HCT116 (cell line): ENCODE measurements at regions not wholly inside any gene's neighbourhood (a gene's known extent, or its start where the extent isn't known, plus 50 kb on each side); places are given as distances from the start of the nearest gene placed in this dataset.

Experiments used
- ATAC-seq: fragments of 200-7000 bp; cut with Tn5 transposase; 2 replicates; pipeline ENCODE4 v1.9.1; 2020; ENCODE audit warnings: mild to moderate bottlenecking, moderate library complexity
- BruUV-seq: library from RNA; stranded (reverse); fragments of 400-500 nt; replicated peaks from 2 replicates; lab custom pipeline; 2021; lab: Mats Ljungman, UMichigan
- CTCF ChIA-PET: fragments of 300-600 bp; sonication (Branson Sonifier 250); formaldehyde crosslinking; loops from one replicate; lab custom pipeline; 2021; ENCODE audit warnings: antibody characterized with exemption; lab: Charles Lee
- POLR2A ChIA-PET: fragments of 300-600, 350-600 bp; sonication (Branson Sonifier 250); formaldehyde crosslinking; loops from one replicate; lab custom pipeline; 2021; ENCODE audit warnings: antibody characterized with exemption; lab: Charles Lee
- RAD21 ChIA-PET, 2 experiments: fragments of 300-600 bp; sonication (Branson Sonifier 250); formaldehyde crosslinking; loops; one replicate each; lab custom pipeline; 2023; ENCODE audit warnings: low total read pairs in 2 of 2; ENCODE audit not compliant: uncharacterized antibody in 2 of 2, unreplicated experiment in 2 of 2, low non-redundant PET in 1 of 2; lab: Charles Lee
- DNase-seq: peaks from one replicate; pipeline ENCODE4 v3.0.0-alpha.2; 2010; ENCODE audit warnings: low read depth, low spot score
- H2AFZ ChIP-seq: fragments of 200-600 bp; shearing (Covaris generic), sonication (generic); 2 replicates; pipeline ENCODE4 v1.6.1; 2017; ENCODE audit warnings: low read depth, mixed run types, mixed read lengths, antibody characterized with exemption, low read length; ENCODE audit not compliant: poor library complexity, severe bottlenecking
- H3K27ac ChIP-seq: 2 replicates; pipeline ENCODE4 v1.5.1; 2012; ENCODE audit warnings: low read depth, low read length
- H3K27me3 ChIP-seq: fragments of 200-600 bp; sonication (generic); 2 replicates; pipeline ENCODE4 v1.6.1; 2016; ENCODE audit warnings: mixed run types, low read length, mixed read lengths; ENCODE audit not compliant: insufficient read depth
- H3K36me3 ChIP-seq, 2 experiments: fragments of 200-500 bp in 1 of 2; fragments of 200-600 bp in 1 of 2; sonication (Bioruptor generic) in 1 of 2; sonication (generic) in 1 of 2; 2 replicates each; pipeline versions ENCODE4 v1.5.1 to v1.6.1; 2014 to 2016; ENCODE audit warnings: low read length in 2 of 2, inconsistent platforms in 1 of 2, mixed read lengths in 1 of 2, mixed run types in 1 of 2; ENCODE audit not compliant: insufficient read depth in 2 of 2, control insufficient read depth in 1 of 2
- H3K4me1 ChIP-seq, 2 experiments: fragments of 200-600 bp in 1 of 2; sonication (generic) in 1 of 2; 2 replicates each; pipeline versions ENCODE4 v1.5.1 to v1.6.1; 2012 to 2017; ENCODE audit warnings: low read length in 2 of 2, inconsistent platforms in 1 of 2, mild to moderate bottlenecking in 1 of 2, mixed read lengths in 1 of 2, mixed run types in 1 of 2, moderate library complexity in 1 of 2; ENCODE audit not compliant: insufficient read depth in 2 of 2, control insufficient read depth in 1 of 2
- H3K4me2 ChIP-seq: fragments of 200-600 bp; sonication (generic); 2 replicates; pipeline ENCODE4 v1.6.1; 2017; ENCODE audit warnings: mixed run types, low read length, mixed read lengths
- H3K4me3 ChIP-seq, 2 experiments: fragments of 200-600 bp in 1 of 2; sonication (generic) in 1 of 2; replicated peaks in 1 of 2; 2 replicates each; pipeline ENCODE4 v1.5.1; 2011 to 2016; ENCODE audit warnings: low read length in 2 of 2, control low read depth in 1 of 2, low read depth in 1 of 2, mild to moderate bottlenecking in 1 of 2, mixed read lengths in 1 of 2, mixed run types in 1 of 2
- H3K79me2 ChIP-seq: fragments of 200-600 bp; sonication (generic); 2 replicates; pipeline ENCODE4 v1.6.1; 2017; ENCODE audit warnings: mild to moderate bottlenecking, mixed run types, low read length, moderate library complexity, mixed read lengths; ENCODE audit not compliant: insufficient read depth
- H3K9ac ChIP-seq: fragments of 200-600 bp; sonication (generic); 2 replicates; pipeline ENCODE4 v1.6.1; 2016; ENCODE audit warnings: low read length, mixed read lengths
- H3K9me2 ChIP-seq: fragments of 200-600 bp; sonication (generic), shearing (Covaris generic); 2 replicates; pipeline ENCODE4 v1.6.1; 2017; ENCODE audit warnings: mixed run types, mild to moderate bottlenecking, moderate library complexity; ENCODE audit not compliant: insufficient read depth
- H3K9me3 ChIP-seq, 2 experiments: fragments of 200-500 bp in 1 of 2; fragments of 200-600 bp in 1 of 2; sonication (Bioruptor generic) in 1 of 2; sonication (generic) in 1 of 2; 2 replicates each; pipeline ENCODE4 v1.6.1; 2014 to 2017; ENCODE audit warnings: low read length in 2 of 2, mixed read lengths in 2 of 2, inconsistent platforms in 1 of 2, low read depth in 1 of 2, mild to moderate bottlenecking in 1 of 2, mixed run types in 1 of 2, moderate library complexity in 1 of 2; ENCODE audit not compliant: control insufficient read depth in 1 of 2, insufficient read depth in 1 of 2
- H4K20me1 ChIP-seq: fragments of 200-600 bp; sonication (generic), shearing (Covaris generic); 2 replicates; pipeline ENCODE4 v1.6.1; 2017; ENCODE audit warnings: mixed run types, mild to moderate bottlenecking, moderate library complexity; ENCODE audit not compliant: insufficient read depth
- ATF3 ChIP-seq: IDR thresholded peaks from 2 replicates; pipeline ENCODE4 v1.6.1; 2012
- CBX3 ChIP-seq: IDR thresholded peaks from 2 replicates; pipeline ENCODE4 v1.6.1; 2012; ENCODE audit warnings: low read depth
- CTCF ChIP-seq, 3 experiments: fragments of 200-600 bp in 1 of 3; sonication (generic) in 1 of 3; IDR thresholded peaks in 2 of 3; conservative IDR thresholded peaks in 1 of 3; 2 replicates each; pipeline ENCODE4 v1.5.1; 2012 to 2017; ENCODE audit warnings: low read depth in 2 of 3, low read length in 2 of 3, antibody characterized with exemption in 1 of 3, borderline replicate concordance in 1 of 3, control low read depth in 1 of 3, mild to moderate bottlenecking in 1 of 3, mixed read lengths in 1 of 3, mixed run types in 1 of 3, moderate library complexity in 1 of 3; ENCODE audit not compliant: insufficient read depth in 1 of 3
- EGR1 ChIP-seq: IDR thresholded peaks from 2 replicates; pipeline ENCODE4 v1.6.1; 2012; ENCODE audit warnings: low read depth
- ELF1 ChIP-seq: IDR thresholded peaks from 2 replicates; pipeline ENCODE4 v1.6.1; 2012; ENCODE audit warnings: low read depth, borderline replicate concordance
- EZH2phosphoT487 ChIP-seq: fragments of 200-600 bp; IDR thresholded peaks from 2 replicates; pipeline ENCODE4 v1.6.1; 2018; ENCODE audit warnings: antibody characterized with exemption, borderline replicate concordance
- FOSL1 ChIP-seq: IDR thresholded peaks from 2 replicates; pipeline ENCODE4 v1.6.1; 2012; ENCODE audit warnings: low read depth
- JUND ChIP-seq: IDR thresholded peaks from 2 replicates; pipeline ENCODE4 v1.6.1; 2012
- MAX ChIP-seq: IDR thresholded peaks from 2 replicates; pipeline ENCODE4 v1.6.1; 2012
- RAD21 ChIP-seq: IDR thresholded peaks from 2 replicates; pipeline ENCODE4 v1.6.1; 2012; ENCODE audit warnings: low read depth, mild to moderate bottlenecking
- SIN3A ChIP-seq: IDR thresholded peaks from 2 replicates; pipeline ENCODE4 v1.6.1; 2012; ENCODE audit warnings: low read depth
- SP1 ChIP-seq: IDR thresholded peaks from 2 replicates; pipeline ENCODE4 v1.6.1; 2012; ENCODE audit warnings: low read depth
- TCF7L2 ChIP-seq: IDR thresholded peaks from 2 replicates; pipeline ENCODE4 v1.7.0; 2011; ENCODE audit warnings: borderline replicate concordance, inconsistent platforms; ENCODE audit not compliant: insufficient read depth, insufficient read length; ENCODE audit errors: extremely low read depth
- YY1 ChIP-seq: IDR thresholded peaks from 2 replicates; pipeline ENCODE4 v1.6.1; 2011; ENCODE audit warnings: low read length, low read depth, moderate library complexity, mild to moderate bottlenecking; ENCODE audit not compliant: insufficient replicate concordance; ENCODE audit errors: extremely low read depth
- ZBTB33 ChIP-seq: IDR thresholded peaks from 2 replicates; pipeline ENCODE4 v1.6.1; 2011; ENCODE audit warnings: mild to moderate bottlenecking, low read length, moderate library complexity; ENCODE audit not compliant: insufficient replicate concordance; ENCODE audit errors: extremely low read depth
- ZFX ChIP-seq: fragments of 450-650 bp; IDR thresholded peaks from 2 replicates; pipeline ENCODE4 v1.6.1; 2017
- intact Hi-C: fragments of 100-400 bp; cut with micrococcal nuclease; formaldehyde crosslinking; loops from 2 replicates; pipeline ENCODE4 v1.10.0; 2022

GRCh38 chr18:57276829-57277228, 75.5 kb upstream of the ST8SIA3 start:
- no TSS peak for BruUV-seq
- no peaks in the 10 kb centered on the region for H3K79me2 ChIP-seq
- no peak overlapping the region for H3K9ac ChIP-seq
- intact Hi-C loops, result no loop called here
- no peaks in the 10 kb centered on the region for H4K20me1 ChIP-seq
- no peaks in the 10 kb centered on the region for H3K36me3 ChIP-seq
- H3K27ac ChIP-seq, result no peak overlapping the region
- DNase-seq (no peak), ATAC-seq (no peak)
- POLR2A ChIA-PET, result no interaction called here
- RAD21 ChIA-PET, result no interaction called here
- H3K4me1 ChIP-seq, result no peaks in the 10 kb centered on the region
- TF ChIP-seq MAX (no peak), ELF1 (no peak), SIN3A (no peak), SP1 (no peak)
- TF ChIP-seq, all 23 proteins: peak for 0
- Histone ChIP-seq H3K9me2 (no peaks in the 10 kb centered on the region), H3K4me2 (no peak overlapping the region), H3K27me3 (peaks cover 50% of the 10 kb centered on the region), H3K4me3 (no peak overlapping the region), H2AFZ (no peak overlapping the region), H3K9me3 (no peaks in the 10 kb centered on the region)
- CTCF ChIA-PET, result no interaction called here

GRCh38 chr18:57278933-57279332, 73.4 kb upstream of the ST8SIA3 start:
- RAD21 ChIA-PET, result no interaction called here
- DNase-seq (no peak), ATAC-seq (no peak)
- H3K27ac ChIP-seq, result no peak overlapping the region
- no peaks in the 10 kb centered on the region for H3K9me2 ChIP-seq
- no peaks in the 10 kb centered on the region for H4K20me1 ChIP-seq
- no peaks in the 10 kb centered on the region for H3K79me2 ChIP-seq
- H3K9ac ChIP-seq, result no peak overlapping the region
- no peaks in the 10 kb centered on the region for H3K9me3 ChIP-seq
- no TSS peak for BruUV-seq
- no peak overlapping the region for H3K4me2 ChIP-seq
- POLR2A ChIA-PET, result no interaction called here
- no peak overlapping the region for H3K4me3 ChIP-seq
- no peaks in the 10 kb centered on the region for H3K4me1 ChIP-seq
- H3K27me3 ChIP-seq, result peaks cover 37% of the 10 kb centered on the region
- no peak overlapping the region for H2AFZ ChIP-seq
- intact Hi-C loops, result no loop called here
- no peak for TF ChIP-seq CTCF (IDR thresholded peaks at IDR 0.05 in 2 of 3, conservative IDR thresholded peaks at IDR 0.05 in 1 of 3; ENCODE audit: borderline replicate concordance in 1 of 3, insufficient read depth in 1 of 3, low read depth in 2 of 3, low read length in 2 of 3)
- no peak for TF ChIP-seq RAD21
- TF ChIP-seq JUND, result no peak
- TF ChIP-seq FOSL1, result no peak
- no peak for TF ChIP-seq EGR1
- no peak for TF ChIP-seq MAX
- no peak for TF ChIP-seq ZFX
- no peak for TF ChIP-seq CBX3
- TF ChIP-seq SP1, result no peak
- TF ChIP-seq ELF1, result no peak
- no peak for TF ChIP-seq YY1
- TF ChIP-seq TCF7L2, result no peak
- TF ChIP-seq ATF3, result no peak
- TF ChIP-seq EZH2phosphoT487, result no peak
- TF ChIP-seq ZBTB33, result no peak
- no peak for TF ChIP-seq SIN3A
- H3K36me3 ChIP-seq, result no peaks in the 10 kb centered on the region
- CTCF ChIA-PET, result no interaction called here
